ENCODE measurements at regions not wholly inside any gene's neighbourhood (a gene's known extent, or its start where the extent isn't known, plus 50 kb on each side); places are given as distances from the start of the nearest gene placed in this dataset.

DNA sequence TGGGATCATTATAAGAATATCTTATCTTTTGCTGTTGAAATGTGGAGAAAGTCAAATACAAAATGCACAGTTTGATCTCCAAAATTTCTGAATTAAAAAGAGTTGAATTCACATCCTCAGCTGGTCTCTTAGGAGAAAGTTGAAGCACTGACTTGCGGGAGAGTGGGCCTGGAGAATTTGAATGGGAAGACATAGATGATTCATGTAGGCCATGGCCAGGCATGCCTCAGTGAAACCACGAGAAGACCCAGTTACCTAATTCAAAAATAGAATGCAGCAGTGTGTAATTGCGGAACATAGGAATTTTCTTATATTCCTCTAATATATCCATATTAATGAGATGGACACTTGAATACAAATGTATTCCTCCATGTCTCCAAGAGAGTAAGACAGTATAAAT, 53.0 kb upstream of the DTNBP1 start:
- DNase-seq = no peak

DNA sequence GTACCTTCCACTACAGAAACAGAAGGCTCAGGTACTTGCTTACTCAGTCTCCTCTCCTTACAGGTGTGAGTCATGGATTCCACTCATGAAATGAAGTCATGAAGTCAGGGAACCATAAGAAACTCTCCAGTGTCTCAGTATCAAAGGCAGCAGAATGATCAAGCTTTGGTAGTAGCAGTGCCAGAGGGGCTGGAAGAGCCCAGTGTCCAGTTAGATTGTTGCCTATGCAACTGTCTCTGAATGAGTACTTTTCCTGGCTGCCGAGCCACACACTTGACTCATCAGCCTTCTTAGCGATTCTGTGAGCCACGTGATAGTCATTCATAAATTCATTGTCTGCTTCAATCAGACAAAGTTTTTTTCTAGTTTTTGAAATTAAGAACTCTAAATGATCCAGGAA, 52.2 kb upstream of the DTNBP1 start:
- peak; percentile 53 for DNase-seq

DNA sequence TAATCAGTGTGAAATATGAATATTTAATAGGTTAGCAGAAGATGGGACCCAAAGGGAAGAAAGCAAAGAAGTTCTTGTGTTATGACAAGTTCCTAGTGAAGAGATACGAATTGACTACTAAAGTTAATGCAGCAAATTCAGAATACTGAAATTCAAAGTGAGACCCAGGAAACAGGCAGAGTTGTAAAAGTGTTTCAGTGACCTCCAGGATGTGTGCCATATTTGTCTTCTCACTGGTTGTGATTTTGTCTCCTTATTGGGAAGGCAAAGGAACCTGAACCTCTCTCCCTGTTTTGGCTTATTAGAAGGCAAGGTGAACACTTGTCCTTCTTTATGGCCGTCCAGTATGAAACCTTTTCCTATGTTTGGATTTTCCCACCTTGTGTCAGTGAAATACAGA, 51.8 kb upstream of the DTNBP1 start:
- DNase-seq = no peak

DNA sequence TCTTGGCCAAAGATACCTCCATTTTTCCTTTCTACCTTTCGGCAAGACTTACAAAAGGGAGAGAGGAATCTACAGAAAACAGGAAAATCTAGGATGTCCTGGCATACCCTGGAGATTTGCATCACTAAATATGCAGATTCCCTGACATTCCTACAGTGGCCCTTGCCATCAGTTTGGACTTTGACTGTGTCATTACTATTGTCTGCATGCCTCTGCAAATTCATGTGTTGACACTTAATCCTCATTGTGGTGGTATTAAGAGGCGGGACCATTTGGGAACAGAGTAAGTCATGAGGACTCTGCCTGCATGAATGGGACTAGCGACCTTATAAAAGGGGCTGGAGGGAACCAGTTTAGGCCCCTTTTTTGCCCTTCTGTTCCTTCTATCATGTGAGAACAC, 50.5 kb upstream of the DTNBP1 start:
- no peak for DNase-seq

DNA sequence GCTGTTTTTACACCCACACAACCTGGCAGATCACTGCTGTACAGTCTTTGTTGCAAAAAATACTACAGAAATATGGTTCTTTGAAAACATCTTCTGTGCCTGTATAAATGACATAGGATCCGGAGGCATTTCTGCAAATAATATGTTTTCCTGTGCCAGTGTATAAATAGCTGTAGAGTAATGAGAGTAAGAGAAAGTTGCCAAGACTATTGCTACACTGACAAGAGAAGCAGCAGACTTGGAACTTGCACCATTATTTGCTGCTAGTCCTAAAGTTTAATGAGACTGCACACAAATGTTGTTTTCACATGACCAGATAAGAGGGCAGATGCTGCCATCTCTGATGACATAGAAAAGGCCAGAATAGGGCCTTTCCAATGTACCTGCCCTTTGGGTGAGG, 50.0 kb upstream of the DTNBP1 start:
- DNase-seq = no peak
